Vagina (tissue), 2 donors: ENCODE measurements at regions not wholly inside any gene's neighbourhood (a gene's known extent, or its start where the extent isn't known, plus 50 kb on each side); places are given as distances from the start of the nearest gene placed in this dataset.

Source experiments
- DNase-seq, 2 donors: peaks; one replicate each; pipeline ENCODE4 v3.0.0-alpha.2; 2017; ENCODE audit errors: extremely low spot score in 2 of 2
- H3K27ac ChIP-seq: fragments of 200-600 bp; sonication (generic); one replicate; pipeline ENCODE4 v1.5.1; 2019
- H3K27me3 ChIP-seq: fragments of 200-600 bp; sonication (generic); one replicate; pipeline ENCODE4 v1.5.1; 2019
- H3K36me3 ChIP-seq, 2 donors: fragments of 200-600 bp; sonication (generic); one replicate each; pipeline ENCODE4 v1.5.1; 2017 to 2019
- H3K4me1 ChIP-seq: fragments of 200-600 bp; sonication (generic); one replicate; pipeline ENCODE4 v1.5.1; 2019
- H3K4me3 ChIP-seq, 2 donors: fragments of 200-600 bp; sonication (generic); 1 replicate in 1 of 2; 2 replicates in 1 of 2; pipeline ENCODE4 v1.5.1; 2016 to 2019
- H3K9me3 ChIP-seq: fragments of 200-600 bp; sonication (generic); one replicate; pipeline ENCODE4 v1.5.1; 2019
- POLR2A ChIP-seq, 2 donors: fragments of 450-650 bp; IDR thresholded peaks; one replicate each; pipeline ENCODE4 v1.6.1; 2017; ENCODE audit warnings: antibody characterized with exemption in 2 of 2, mild to moderate bottlenecking in 2 of 2, moderate library complexity in 2 of 2
- POLR2AphosphoS5 ChIP-seq, 2 donors: sonication (generic); formaldehyde crosslinking; IDR thresholded peaks; one replicate each; pipeline ENCODE4 v1.9.0; 2017; ENCODE audit warnings: antibody characterized with exemption in 2 of 2, mild to moderate bottlenecking in 2 of 2, low read depth in 1 of 2; ENCODE audit not compliant: insufficient read depth in 1 of 2
- intact Hi-C: fragments of 100-400 bp; cut with DNase I; formaldehyde crosslinking; loops from one replicate; pipeline ENCODE4 v1.15.1; 2023
- TF ChIP-seq, protein P1 (sequence below), 3 experiments: fragments of 450-650 bp in 2 of 3; fragments of 200-600 bp in 1 of 3; sonication (generic) in 1 of 3; IDR thresholded peaks; one replicate each; pipeline ENCODE4 v1.5.1; 2017 to 2019; ENCODE audit warnings: antibody characterized with exemption in 3 of 3, mild to moderate bottlenecking in 2 of 3, moderate library complexity in 2 of 3

DNA sequence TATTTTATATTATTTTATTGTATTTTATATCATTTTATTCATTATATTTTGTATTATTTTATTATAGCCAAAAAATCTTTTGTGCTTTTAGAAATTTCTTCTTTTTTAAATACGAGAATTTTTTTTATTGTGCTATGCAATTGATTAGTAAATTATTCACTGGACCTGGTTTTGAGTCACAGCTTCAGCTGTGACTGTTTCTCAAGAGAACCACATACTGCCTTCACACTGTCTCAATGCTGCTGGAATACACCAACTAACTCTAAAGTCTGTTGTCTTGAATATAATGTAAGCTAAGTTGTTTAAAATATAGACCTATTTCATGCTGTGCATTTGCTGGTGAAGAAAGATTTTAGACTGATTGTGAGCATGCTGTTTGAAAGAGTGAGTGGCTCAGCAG lies 423.6 kb downstream of the NDFIP2 start:
- H3K27me3 ChIP-seq = no peaks in the 10 kb centered on the region
- no peaks in the 10 kb centered on the region for H3K9me3 ChIP-seq
- no peaks in the 10 kb centered on the region for H3K4me1 ChIP-seq
- no peak for DNase-seq
- intact Hi-C loops = no loop called here
- H3K27ac ChIP-seq = no peak overlapping the region
- no peaks in the 10 kb centered on the region for H3K36me3 ChIP-seq
- no peak overlapping the region for H3K4me3 ChIP-seq
- TF ChIP-seq POLR2A (IDR thresholded peaks at IDR 0.05) = no peak

DNA sequence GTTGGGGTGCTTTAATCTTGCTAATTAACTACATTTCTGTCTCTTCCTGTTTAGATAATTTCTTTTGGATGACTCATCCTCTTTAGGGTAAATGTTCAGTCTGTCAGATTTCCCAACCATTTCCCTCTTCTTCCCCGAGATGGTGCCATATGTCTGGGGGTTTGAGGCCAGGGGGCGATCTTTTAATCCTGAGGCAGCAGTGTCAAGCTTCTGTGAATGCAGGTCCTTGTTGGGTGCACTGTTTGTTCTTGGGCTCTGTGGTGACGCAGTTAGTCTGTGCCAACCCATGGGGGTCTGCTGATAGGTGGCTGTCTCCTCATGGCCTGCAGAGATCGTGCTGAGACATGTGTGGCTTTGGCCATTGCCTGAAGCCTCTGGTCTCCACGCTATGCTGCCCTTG lies 420.4 kb downstream of the NDFIP2 start:
- TF ChIP-seq POLR2AphosphoS5 (IDR thresholded peaks at IDR 0.05; ENCODE audit: insufficient read depth in 1 of 2, low read depth in 1 of 2) = no peak
- TF ChIP-seq, protein P1, sequence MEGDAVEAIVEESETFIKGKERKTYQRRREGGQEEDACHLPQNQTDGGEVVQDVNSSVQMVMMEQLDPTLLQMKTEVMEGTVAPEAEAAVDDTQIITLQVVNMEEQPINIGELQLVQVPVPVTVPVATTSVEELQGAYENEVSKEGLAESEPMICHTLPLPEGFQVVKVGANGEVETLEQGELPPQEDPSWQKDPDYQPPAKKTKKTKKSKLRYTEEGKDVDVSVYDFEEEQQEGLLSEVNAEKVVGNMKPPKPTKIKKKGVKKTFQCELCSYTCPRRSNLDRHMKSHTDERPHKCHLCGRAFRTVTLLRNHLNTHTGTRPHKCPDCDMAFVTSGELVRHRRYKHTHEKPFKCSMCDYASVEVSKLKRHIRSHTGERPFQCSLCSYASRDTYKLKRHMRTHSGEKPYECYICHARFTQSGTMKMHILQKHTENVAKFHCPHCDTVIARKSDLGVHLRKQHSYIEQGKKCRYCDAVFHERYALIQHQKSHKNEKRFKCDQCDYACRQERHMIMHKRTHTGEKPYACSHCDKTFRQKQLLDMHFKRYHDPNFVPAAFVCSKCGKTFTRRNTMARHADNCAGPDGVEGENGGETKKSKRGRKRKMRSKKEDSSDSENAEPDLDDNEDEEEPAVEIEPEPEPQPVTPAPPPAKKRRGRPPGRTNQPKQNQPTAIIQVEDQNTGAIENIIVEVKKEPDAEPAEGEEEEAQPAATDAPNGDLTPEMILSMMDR (IDR thresholded peaks at IDR 0.05) = no peak
- TF ChIP-seq POLR2A (IDR thresholded peaks at IDR 0.05) = no peak
- intact Hi-C loops = no loop called here
- Histone ChIP-seq H3K36me3 (no peaks in the 10 kb centered on the region), H3K4me1 (no peaks in the 10 kb centered on the region), H3K4me3 (no peak overlapping the region), H3K27ac (no peak overlapping the region), H3K27me3 (no peaks in the 10 kb centered on the region), H3K9me3 (no peaks in the 10 kb centered on the region)
- no peak for DNase-seq

DNA sequence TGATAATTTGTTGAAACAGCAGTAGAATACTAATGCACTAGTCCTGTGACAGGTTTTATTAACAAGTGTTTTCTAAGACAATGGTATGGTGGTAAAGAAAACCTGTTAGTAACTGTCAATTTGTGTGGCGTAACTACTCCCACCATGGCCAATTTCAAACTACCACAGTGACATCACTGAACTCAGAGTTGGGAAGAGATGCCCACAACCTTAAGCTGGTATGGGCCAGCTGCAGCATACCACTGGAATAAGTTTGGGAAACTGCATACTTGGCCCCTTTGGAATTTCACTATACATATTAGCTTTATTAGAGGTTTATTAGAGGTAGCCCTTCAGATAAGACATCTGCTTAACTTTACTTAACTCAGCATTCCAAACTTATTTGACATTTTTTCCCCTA lies 419.4 kb downstream of the NDFIP2 start:
- Histone ChIP-seq H3K9me3 (no peaks in the 10 kb centered on the region), H3K4me3 (no peak overlapping the region), H3K4me1 (no peaks in the 10 kb centered on the region), H3K36me3 (no peaks in the 10 kb centered on the region), H3K27me3 (no peaks in the 10 kb centered on the region), H3K27ac (no peak overlapping the region)
- intact Hi-C loops = no loop called here
- no peak for TF ChIP-seq POLR2A (IDR thresholded peaks at IDR 0.05)
- no peak for TF ChIP-seq POLR2AphosphoS5 (IDR thresholded peaks at IDR 0.05; ENCODE audit: insufficient read depth in 1 of 2, low read depth in 1 of 2)
- TF ChIP-seq, protein P1 (IDR thresholded peaks at IDR 0.05) = no peak
- no peak for DNase-seq

DNA sequence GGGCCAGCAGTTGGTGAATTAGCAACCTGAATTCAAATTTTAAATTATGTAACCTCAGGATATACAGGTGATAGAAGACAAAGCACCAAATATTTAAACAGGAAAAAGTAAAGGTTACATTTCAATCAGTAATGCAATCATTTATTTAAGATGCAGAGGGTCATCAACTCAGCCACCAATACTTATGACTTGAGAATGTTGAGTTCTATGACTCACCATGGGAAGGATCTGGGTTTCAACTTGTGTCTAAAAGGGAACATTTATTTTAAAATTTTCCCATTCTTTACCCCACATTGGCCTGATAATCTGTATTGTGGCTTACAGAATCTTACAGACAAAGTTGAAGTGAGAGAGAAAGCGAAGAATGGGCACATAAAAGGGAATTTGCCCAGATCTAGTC lies 418.0 kb downstream of the NDFIP2 start:
- no peaks in the 10 kb centered on the region for H3K9me3 ChIP-seq
- H3K36me3 ChIP-seq = no peaks in the 10 kb centered on the region
- H3K4me3 ChIP-seq = no peak overlapping the region
- intact Hi-C loops = no loop called here
- no peaks in the 10 kb centered on the region for H3K4me1 ChIP-seq
- no peak overlapping the region for H3K27ac ChIP-seq
- TF ChIP-seq POLR2AphosphoS5 (IDR thresholded peaks at IDR 0.05; ENCODE audit: insufficient read depth in 1 of 2, low read depth in 1 of 2) (no peak), POLR2A (IDR thresholded peaks at IDR 0.05) (no peak)
- TF ChIP-seq, protein P1 (IDR thresholded peaks at IDR 0.05) = no peak
- no peaks in the 10 kb centered on the region for H3K27me3 ChIP-seq
- no peak for DNase-seq

DNA sequence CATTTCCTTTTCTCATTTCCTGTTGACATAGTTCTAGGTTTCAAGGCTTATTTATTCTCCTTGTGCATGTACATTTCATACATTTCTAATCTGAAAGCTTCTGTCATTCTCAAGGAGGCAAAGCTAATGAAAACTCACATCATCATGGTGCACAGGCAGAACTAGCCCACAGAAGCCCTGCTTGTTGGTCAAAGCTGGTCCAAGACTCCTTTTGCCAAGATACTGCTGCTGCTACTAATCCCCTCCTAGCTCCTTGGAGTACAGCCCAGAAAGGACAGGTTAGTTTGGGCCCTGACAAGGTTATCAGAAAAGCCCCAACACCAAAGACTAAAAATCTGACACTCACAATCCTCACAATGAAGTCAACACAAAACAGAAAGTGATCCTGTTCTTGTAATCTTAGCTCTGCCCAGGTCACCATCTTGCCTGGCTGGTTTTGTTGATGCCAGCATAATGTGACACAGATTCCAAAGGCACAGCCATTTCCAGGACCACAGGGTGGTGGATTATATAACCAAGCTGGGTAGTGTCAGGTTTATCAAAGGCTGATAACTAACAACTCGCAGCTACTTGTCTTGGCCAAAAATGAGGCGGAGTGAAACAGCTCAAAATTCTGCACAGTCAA lies 417.4 kb downstream of the NDFIP2 start:
- no peak overlapping the region for H3K4me3 ChIP-seq
- H3K36me3 ChIP-seq = no peaks in the 10 kb centered on the region
- no peaks in the 10 kb centered on the region for H3K9me3 ChIP-seq
- TF ChIP-seq, protein P1 (IDR thresholded peaks at IDR 0.05) = no peak
- TF ChIP-seq POLR2A (IDR thresholded peaks at IDR 0.05) (no peak), POLR2AphosphoS5 (IDR thresholded peaks at IDR 0.05; ENCODE audit: insufficient read depth in 1 of 2, low read depth in 1 of 2) (no peak)
- no peak overlapping the region for H3K27ac ChIP-seq
- no peaks in the 10 kb centered on the region for H3K27me3 ChIP-seq
- DNase-seq = no peak
- no peaks in the 10 kb centered on the region for H3K4me1 ChIP-seq
- intact Hi-C loops = no loop called here
